Prostate gland (tissue), 2 donors: ENCODE measurements at regions not wholly inside any gene's neighbourhood (a gene's known extent, or its start where the extent isn't known, plus 50 kb on each side); places are given as distances from the start of the nearest gene placed in this dataset.

Experiments used
- DNase-seq: peaks from one replicate; pipeline ENCODE4 v3.0.0-alpha.2; 2019; ENCODE audit warnings: low spot score
- H3K27ac ChIP-seq, 2 donors: fragments of 200-600 bp; sonication (generic); 2 replicates each; pipeline ENCODE4 v1.5.1; 2017 to 2019
- H3K27me3 ChIP-seq: fragments of 200-600 bp; sonication (generic); replicated peaks from 2 replicates; pipeline ENCODE4 v1.5.1; 2019; ENCODE audit not compliant: insufficient read depth
- H3K36me3 ChIP-seq, 2 donors: fragments of 200-600 bp; sonication (generic); 1 replicate in 1 of 2; 2 replicates in 1 of 2; pipeline versions ENCODE4 v1.5.1 to v1.8.1; 2017 to 2019
- H3K4me1 ChIP-seq: fragments of 200-600 bp; sonication (generic); replicated peaks from 2 replicates; pipeline ENCODE4 v1.5.1; 2019
- H3K4me3 ChIP-seq, 2 donors: fragments of 200-600 bp; sonication (generic); 2 replicates each; pipeline ENCODE4 v1.5.1; 2017 to 2019
- H3K9me3 ChIP-seq: fragments of 200-600 bp; sonication (generic); 2 replicates; pipeline ENCODE4 v1.5.1; 2017
- POLR2A ChIP-seq: fragments of 450-650 bp; IDR thresholded peaks from one replicate; pipeline ENCODE4 v1.6.1; 2016; ENCODE audit warnings: antibody characterized with exemption, mild to moderate bottlenecking
- POLR2AphosphoS5 ChIP-seq: sonication (generic); formaldehyde crosslinking; IDR thresholded peaks from one replicate; pipeline ENCODE4 v1.6.1; 2017; ENCODE audit warnings: antibody characterized with exemption
- WGBS: methylation state at CpG from one replicate; pipeline ENCODE4 v1.1.5; 2018; 5-methylcytosine and 5-hydroxymethylcytosine counted together
- intact Hi-C: fragments of 100-400 bp; cut with DNase I; formaldehyde crosslinking; loops from one replicate; pipeline ENCODE4 v1.14.2; 2022
- TF ChIP-seq, protein P1 (sequence below), 4 experiments: fragments of 200-600 bp in 2 of 4; fragments of 450-650 bp in 2 of 4; sonication (generic) in 2 of 4; IDR thresholded peaks; 1 replicate in 3 of 4; 2 replicates in 1 of 4; pipeline ENCODE4 v1.5.1; 2016 to 2019; ENCODE audit warnings: antibody characterized with exemption in 4 of 4, mild to moderate bottlenecking in 2 of 4, moderate library complexity in 2 of 4

DNA sequence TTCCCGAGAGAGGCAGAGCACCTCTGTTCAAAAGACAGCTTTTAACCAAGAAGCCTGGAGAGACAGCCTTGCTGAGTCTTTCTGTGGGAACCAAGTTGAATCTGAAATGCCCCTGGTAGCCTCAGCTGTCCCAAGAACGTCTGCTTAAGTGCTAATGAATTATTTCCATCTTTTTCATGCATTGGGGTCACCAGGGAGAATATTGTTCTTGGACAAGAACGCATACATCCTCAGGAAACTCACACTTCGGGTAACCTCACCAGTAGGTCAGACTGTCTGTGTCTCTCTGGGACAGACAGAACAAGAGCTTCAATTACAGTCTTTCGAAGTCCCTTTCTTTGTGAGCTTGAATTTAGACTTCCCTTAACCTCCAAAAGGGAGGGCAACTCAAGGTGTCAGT is 134.6 kb upstream of the ADAMTS18 start:
- Histone ChIP-seq H3K4me1 (no peaks in the 10 kb centered on the region), H3K27ac (no peak overlapping the region), H3K36me3 (no peaks in the 10 kb centered on the region), H3K4me3 (no peak overlapping the region), H3K27me3 (peaks cover 4% of the 10 kb centered on the region), H3K9me3 (no peaks in the 10 kb centered on the region)
- DNase-seq = no peak
- 46% methylated on average over 5 of the region's 5 CpGs for WGBS
- no peak for TF ChIP-seq POLR2AphosphoS5
- TF ChIP-seq, protein P1, sequence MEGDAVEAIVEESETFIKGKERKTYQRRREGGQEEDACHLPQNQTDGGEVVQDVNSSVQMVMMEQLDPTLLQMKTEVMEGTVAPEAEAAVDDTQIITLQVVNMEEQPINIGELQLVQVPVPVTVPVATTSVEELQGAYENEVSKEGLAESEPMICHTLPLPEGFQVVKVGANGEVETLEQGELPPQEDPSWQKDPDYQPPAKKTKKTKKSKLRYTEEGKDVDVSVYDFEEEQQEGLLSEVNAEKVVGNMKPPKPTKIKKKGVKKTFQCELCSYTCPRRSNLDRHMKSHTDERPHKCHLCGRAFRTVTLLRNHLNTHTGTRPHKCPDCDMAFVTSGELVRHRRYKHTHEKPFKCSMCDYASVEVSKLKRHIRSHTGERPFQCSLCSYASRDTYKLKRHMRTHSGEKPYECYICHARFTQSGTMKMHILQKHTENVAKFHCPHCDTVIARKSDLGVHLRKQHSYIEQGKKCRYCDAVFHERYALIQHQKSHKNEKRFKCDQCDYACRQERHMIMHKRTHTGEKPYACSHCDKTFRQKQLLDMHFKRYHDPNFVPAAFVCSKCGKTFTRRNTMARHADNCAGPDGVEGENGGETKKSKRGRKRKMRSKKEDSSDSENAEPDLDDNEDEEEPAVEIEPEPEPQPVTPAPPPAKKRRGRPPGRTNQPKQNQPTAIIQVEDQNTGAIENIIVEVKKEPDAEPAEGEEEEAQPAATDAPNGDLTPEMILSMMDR (IDR thresholded peaks at IDR 0.05) = no peak
- TF ChIP-seq POLR2A = no peak
- intact Hi-C loops = no loop called here

DNA sequence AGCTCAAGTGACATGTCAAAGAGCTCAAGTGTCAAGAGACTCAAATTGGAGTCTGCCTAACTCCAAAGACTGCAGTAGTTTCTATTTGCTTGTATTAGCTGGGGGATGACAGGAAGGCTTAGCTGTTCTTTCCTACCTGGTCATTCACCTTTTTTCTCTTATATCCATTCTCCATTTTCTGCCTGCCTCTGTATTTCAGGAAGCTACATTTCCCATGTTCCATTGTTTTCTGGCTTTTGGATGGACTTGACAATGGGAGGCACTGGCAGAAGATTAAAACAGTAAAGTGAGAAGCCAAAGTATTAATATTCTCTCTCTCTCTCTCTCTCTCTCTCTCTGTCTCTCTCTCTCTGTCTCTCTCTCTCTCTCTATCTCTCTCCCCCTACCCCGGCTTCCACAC is 135.7 kb upstream of the ADAMTS18 start:
- H3K9me3 ChIP-seq = no peaks in the 10 kb centered on the region
- no peaks in the 10 kb centered on the region for H3K4me1 ChIP-seq
- intact Hi-C loops = no loop called here
- H3K4me3 ChIP-seq = no peak overlapping the region
- no peak overlapping the region for H3K27ac ChIP-seq
- H3K27me3 ChIP-seq = no peaks in the 10 kb centered on the region
- H3K36me3 ChIP-seq = no peaks in the 10 kb centered on the region
- DNase-seq = no peak
- 93% methylated on average over 1 of the region's 1 CpG for WGBS
- TF ChIP-seq POLR2A (no peak), POLR2AphosphoS5 (no peak)
- TF ChIP-seq, protein P1 (IDR thresholded peaks at IDR 0.05) = no peak

GRCh38 chr16:77571115-77571862 is 136.5 kb upstream of the ADAMTS18 start:
- no peak overlapping the region for H3K4me3 ChIP-seq
- 19% methylated on average over 4 of the region's 4 CpGs for WGBS

GRCh38 chr16:77574867-77575624 is 140.2 kb upstream of the ADAMTS18 start:
- WGBS = 76% methylated on average over 13 of the region's 13 CpGs
- DNase-seq = no peak
- H3K27ac ChIP-seq = no peak overlapping the region
- H3K27me3 ChIP-seq = no peaks in the 10 kb centered on the region
- TF ChIP-seq POLR2A = no peak
- TF ChIP-seq POLR2AphosphoS5 = no peak
- TF ChIP-seq, protein P1 (IDR thresholded peaks at IDR 0.05) = no peak
- intact Hi-C loops = no loop called here
- H3K4me3 ChIP-seq = no peak overlapping the region
- no peaks in the 10 kb centered on the region for H3K9me3 ChIP-seq
- no peaks in the 10 kb centered on the region for H3K36me3 ChIP-seq
- H3K4me1 ChIP-seq = no peaks in the 10 kb centered on the region

More at GRCh38 chr16:77571115-77571862, 136.5 kb upstream of the ADAMTS18 start:
- Histone ChIP-seq H3K27ac (no peak overlapping the region), H3K4me1 (no peaks in the 10 kb centered on the region), H3K36me3 (no peaks in the 10 kb centered on the region), H3K9me3 (no peaks in the 10 kb centered on the region), H3K27me3 (no peaks in the 10 kb centered on the region)
- DNase-seq = no peak
- TF ChIP-seq POLR2AphosphoS5 = no peak
- TF ChIP-seq, protein P1 (IDR thresholded peaks at IDR 0.05) = no peak
- no peak for TF ChIP-seq POLR2A
- intact Hi-C loops = no loop called here
